HCT116 (cell line): ENCODE measurements at regions not wholly inside any gene's neighbourhood (a gene's known extent, or its start where the extent isn't known, plus 50 kb on each side); places are given as distances from the start of the nearest gene placed in this dataset.

Experiments used
- ATAC-seq: fragments of 200-7000 bp; cut with Tn5 transposase; 2 replicates; pipeline ENCODE4 v1.9.1; 2020; ENCODE audit warnings: mild to moderate bottlenecking, moderate library complexity
- BruUV-seq: library from RNA; stranded (reverse); fragments of 400-500 nt; replicated peaks from 2 replicates; lab custom pipeline; 2021; lab: Mats Ljungman, UMichigan
- CTCF ChIA-PET: fragments of 300-600 bp; sonication (Branson Sonifier 250); formaldehyde crosslinking; loops from one replicate; lab custom pipeline; 2021; ENCODE audit warnings: antibody characterized with exemption; lab: Charles Lee
- POLR2A ChIA-PET: fragments of 300-600, 350-600 bp; sonication (Branson Sonifier 250); formaldehyde crosslinking; loops from one replicate; lab custom pipeline; 2021; ENCODE audit warnings: antibody characterized with exemption; lab: Charles Lee
- RAD21 ChIA-PET, 2 experiments: fragments of 300-600 bp; sonication (Branson Sonifier 250); formaldehyde crosslinking; loops; one replicate each; lab custom pipeline; 2023; ENCODE audit warnings: low total read pairs in 2 of 2; ENCODE audit not compliant: uncharacterized antibody in 2 of 2, unreplicated experiment in 2 of 2, low non-redundant PET in 1 of 2; lab: Charles Lee
- DNase-seq: peaks from one replicate; pipeline ENCODE4 v3.0.0-alpha.2; 2010; ENCODE audit warnings: low read depth, low spot score
- H2AFZ ChIP-seq: fragments of 200-600 bp; shearing (Covaris generic), sonication (generic); 2 replicates; pipeline ENCODE4 v1.6.1; 2017; ENCODE audit warnings: low read depth, mixed run types, mixed read lengths, antibody characterized with exemption, low read length; ENCODE audit not compliant: poor library complexity, severe bottlenecking
- H3K27ac ChIP-seq: 2 replicates; pipeline ENCODE4 v1.5.1; 2012; ENCODE audit warnings: low read depth, low read length
- H3K27me3 ChIP-seq: fragments of 200-600 bp; sonication (generic); 2 replicates; pipeline ENCODE4 v1.6.1; 2016; ENCODE audit warnings: mixed run types, low read length, mixed read lengths; ENCODE audit not compliant: insufficient read depth
- H3K36me3 ChIP-seq, 2 experiments: fragments of 200-500 bp in 1 of 2; fragments of 200-600 bp in 1 of 2; sonication (Bioruptor generic) in 1 of 2; sonication (generic) in 1 of 2; 2 replicates each; pipeline versions ENCODE4 v1.5.1 to v1.6.1; 2014 to 2016; ENCODE audit warnings: low read length in 2 of 2, inconsistent platforms in 1 of 2, mixed read lengths in 1 of 2, mixed run types in 1 of 2; ENCODE audit not compliant: insufficient read depth in 2 of 2, control insufficient read depth in 1 of 2
- H3K4me1 ChIP-seq, 2 experiments: fragments of 200-600 bp in 1 of 2; sonication (generic) in 1 of 2; 2 replicates each; pipeline versions ENCODE4 v1.5.1 to v1.6.1; 2012 to 2017; ENCODE audit warnings: low read length in 2 of 2, inconsistent platforms in 1 of 2, mild to moderate bottlenecking in 1 of 2, mixed read lengths in 1 of 2, mixed run types in 1 of 2, moderate library complexity in 1 of 2; ENCODE audit not compliant: insufficient read depth in 2 of 2, control insufficient read depth in 1 of 2
- H3K4me2 ChIP-seq: fragments of 200-600 bp; sonication (generic); 2 replicates; pipeline ENCODE4 v1.6.1; 2017; ENCODE audit warnings: mixed run types, low read length, mixed read lengths
- H3K4me3 ChIP-seq, 2 experiments: fragments of 200-600 bp in 1 of 2; sonication (generic) in 1 of 2; replicated peaks in 1 of 2; 2 replicates each; pipeline ENCODE4 v1.5.1; 2011 to 2016; ENCODE audit warnings: low read length in 2 of 2, control low read depth in 1 of 2, low read depth in 1 of 2, mild to moderate bottlenecking in 1 of 2, mixed read lengths in 1 of 2, mixed run types in 1 of 2
- H3K79me2 ChIP-seq: fragments of 200-600 bp; sonication (generic); 2 replicates; pipeline ENCODE4 v1.6.1; 2017; ENCODE audit warnings: mild to moderate bottlenecking, mixed run types, low read length, moderate library complexity, mixed read lengths; ENCODE audit not compliant: insufficient read depth
- H3K9ac ChIP-seq: fragments of 200-600 bp; sonication (generic); 2 replicates; pipeline ENCODE4 v1.6.1; 2016; ENCODE audit warnings: low read length, mixed read lengths
- H3K9me2 ChIP-seq: fragments of 200-600 bp; sonication (generic), shearing (Covaris generic); 2 replicates; pipeline ENCODE4 v1.6.1; 2017; ENCODE audit warnings: mixed run types, mild to moderate bottlenecking, moderate library complexity; ENCODE audit not compliant: insufficient read depth
- H3K9me3 ChIP-seq, 2 experiments: fragments of 200-500 bp in 1 of 2; fragments of 200-600 bp in 1 of 2; sonication (Bioruptor generic) in 1 of 2; sonication (generic) in 1 of 2; 2 replicates each; pipeline ENCODE4 v1.6.1; 2014 to 2017; ENCODE audit warnings: low read length in 2 of 2, mixed read lengths in 2 of 2, inconsistent platforms in 1 of 2, low read depth in 1 of 2, mild to moderate bottlenecking in 1 of 2, mixed run types in 1 of 2, moderate library complexity in 1 of 2; ENCODE audit not compliant: control insufficient read depth in 1 of 2, insufficient read depth in 1 of 2
- H4K20me1 ChIP-seq: fragments of 200-600 bp; sonication (generic), shearing (Covaris generic); 2 replicates; pipeline ENCODE4 v1.6.1; 2017; ENCODE audit warnings: mixed run types, mild to moderate bottlenecking, moderate library complexity; ENCODE audit not compliant: insufficient read depth
- ATF3 ChIP-seq: IDR thresholded peaks from 2 replicates; pipeline ENCODE4 v1.6.1; 2012
- CBX3 ChIP-seq: IDR thresholded peaks from 2 replicates; pipeline ENCODE4 v1.6.1; 2012; ENCODE audit warnings: low read depth
- CEBPB ChIP-seq: IDR thresholded peaks from 2 replicates; pipeline ENCODE4 v1.6.1; 2012; ENCODE audit warnings: low read depth
- CTCF ChIP-seq, 3 experiments: fragments of 200-600 bp in 1 of 3; sonication (generic) in 1 of 3; IDR thresholded peaks in 2 of 3; conservative IDR thresholded peaks in 1 of 3; 2 replicates each; pipeline ENCODE4 v1.5.1; 2012 to 2017; ENCODE audit warnings: low read depth in 2 of 3, low read length in 2 of 3, antibody characterized with exemption in 1 of 3, borderline replicate concordance in 1 of 3, control low read depth in 1 of 3, mild to moderate bottlenecking in 1 of 3, mixed read lengths in 1 of 3, mixed run types in 1 of 3, moderate library complexity in 1 of 3; ENCODE audit not compliant: insufficient read depth in 1 of 3
- EGR1 ChIP-seq: IDR thresholded peaks from 2 replicates; pipeline ENCODE4 v1.6.1; 2012; ENCODE audit warnings: low read depth
- ELF1 ChIP-seq: IDR thresholded peaks from 2 replicates; pipeline ENCODE4 v1.6.1; 2012; ENCODE audit warnings: low read depth, borderline replicate concordance
- EZH2phosphoT487 ChIP-seq: fragments of 200-600 bp; IDR thresholded peaks from 2 replicates; pipeline ENCODE4 v1.6.1; 2018; ENCODE audit warnings: antibody characterized with exemption, borderline replicate concordance
- JUND ChIP-seq: IDR thresholded peaks from 2 replicates; pipeline ENCODE4 v1.6.1; 2012
- MAX ChIP-seq: IDR thresholded peaks from 2 replicates; pipeline ENCODE4 v1.6.1; 2012
- POLR2A ChIP-seq: IDR thresholded peaks from 2 replicates; pipeline ENCODE4 v1.7.0; 2011; ENCODE audit warnings: borderline replicate concordance; ENCODE audit not compliant: insufficient read depth, insufficient read length; ENCODE audit errors: extremely low read depth
- POLR2AphosphoS5 ChIP-seq: IDR thresholded peaks from 2 replicates; pipeline ENCODE4 v1.6.1; 2011; ENCODE audit warnings: mild to moderate bottlenecking, low read depth, low read length, moderate library complexity
- RAD21 ChIP-seq: IDR thresholded peaks from 2 replicates; pipeline ENCODE4 v1.6.1; 2012; ENCODE audit warnings: low read depth, mild to moderate bottlenecking
- TCF7L2 ChIP-seq: IDR thresholded peaks from 2 replicates; pipeline ENCODE4 v1.7.0; 2011; ENCODE audit warnings: borderline replicate concordance, inconsistent platforms; ENCODE audit not compliant: insufficient read depth, insufficient read length; ENCODE audit errors: extremely low read depth
- ZBTB33 ChIP-seq: IDR thresholded peaks from 2 replicates; pipeline ENCODE4 v1.6.1; 2011; ENCODE audit warnings: mild to moderate bottlenecking, low read length, moderate library complexity; ENCODE audit not compliant: insufficient replicate concordance; ENCODE audit errors: extremely low read depth
- ZNF274 ChIP-seq: fragments of 200-500 bp; sonication (Bioruptor generic); IDR thresholded peaks from 2 replicates; pipeline ENCODE4 v1.6.1; 2014; ENCODE audit warnings: mild to moderate bottlenecking, low read depth, low read length, inconsistent platforms
- intact Hi-C: fragments of 100-400 bp; cut with micrococcal nuclease; formaldehyde crosslinking; loops from 2 replicates; pipeline ENCODE4 v1.10.0; 2022

- Histone ChIP-seq H3K9me2 (no peaks in the 10 kb centered on the region), H3K4me3 (no peak overlapping the region), H3K27me3 (no peaks in the 10 kb centered on the region), H4K20me1 (no peaks in the 10 kb centered on the region), H3K27ac (no peak overlapping the region), H2AFZ (no peak overlapping the region), H3K79me2 (no peaks in the 10 kb centered on the region), H3K9me3 (no peaks in the 10 kb centered on the region), H3K4me2 (no peak overlapping the region), H3K9ac (no peak overlapping the region), H3K36me3 (no peaks in the 10 kb centered on the region), H3K4me1 (peaks cover 0 to 17% of the 10 kb centered on the region in 2 experiments; a peak in 2 of 4 replicates)
- no TSS peak for BruUV-seq
- ChIA-PET RAD21 (no interaction called here), CTCF (no interaction called here), POLR2A (no interaction called here)
- intact Hi-C loops = no loop called here
- ATAC-seq = no peak
- TF ChIP-seq EGR1 (no peak), POLR2A (no peak), ATF3 (no peak)
- no peak for DNase-seq
Observed at GRCh38 chr1:199862047-199862446, 165.5 kb upstream of the NR5A2 start.

GRCh38 chr1:199866210-199866617 is 161.3 kb upstream of the NR5A2 start:
- H3K9me3 ChIP-seq = no peaks in the 10 kb centered on the region
- peaks cover 0 to 4% of the 10 kb centered on the region in 2 experiments; a peak in 1 of 4 replicates for H3K4me1 ChIP-seq
- H3K9me2 ChIP-seq = no peaks in the 10 kb centered on the region
- H3K27me3 ChIP-seq = no peaks in the 10 kb centered on the region
- no peak for ATAC-seq
- CTCF ChIA-PET = interaction anchor here (0.6 kb wide), 1 partner anchor 84 kb away, joined by 3 read pairs; no protein-coding TSS in a partner anchor
- H3K27ac ChIP-seq = no peak overlapping the region
- H4K20me1 ChIP-seq = no peaks in the 10 kb centered on the region
- no TSS peak for BruUV-seq
- no peaks in the 10 kb centered on the region for H3K36me3 ChIP-seq
- H2AFZ ChIP-seq = no peak overlapping the region
- RAD21 ChIA-PET = no interaction called here
- no peak for DNase-seq
- no peak overlapping the region for H3K4me2 ChIP-seq
- H3K79me2 ChIP-seq = no peaks in the 10 kb centered on the region
- intact Hi-C loops = no loop called here
- POLR2A ChIA-PET = no interaction called here
- no peak overlapping the region for H3K9ac ChIP-seq
- no peak overlapping the region for H3K4me3 ChIP-seq
- TF ChIP-seq ELF1 = no peak
- no peak for TF ChIP-seq MAX
- no peak for TF ChIP-seq ZBTB33
- no peak for TF ChIP-seq TCF7L2
- TF ChIP-seq ZNF274 = no peak
- no peak for TF ChIP-seq CBX3
- no peak for TF ChIP-seq CEBPB
- TF ChIP-seq RAD21 = no peak
- no peak for TF ChIP-seq POLR2AphosphoS5
- no peak for TF ChIP-seq EZH2phosphoT487
- no peak for TF ChIP-seq EGR1
- no peak for TF ChIP-seq CTCF (IDR thresholded peaks at IDR 0.05 in 2 of 3, conservative IDR thresholded peaks at IDR 0.05 in 1 of 3; ENCODE audit: borderline replicate concordance in 1 of 3, insufficient read depth in 1 of 3, low read depth in 2 of 3, low read length in 2 of 3)
- TF ChIP-seq JUND = no peak
